Activated CD4-positive, alpha-beta memory T cell treated with anti-CD3 and anti-CD28 coated beads for 36 hours (primary cell): ENCODE measurements at regions not wholly inside any gene's neighbourhood (a gene's known extent, or its start where the extent isn't known, plus 50 kb on each side); places are given as distances from the start of the nearest gene placed in this dataset.
"Not testable (repeated sequence)": the region's sequence is repeated elsewhere in the genome, so short reads cannot be mapped to it uniquely, and the experiment has no call there.

Source experiments
- CTCF ChIA-PET: fragments of 350-600 bp; sonication (Branson Sonifier 250); formaldehyde crosslinking; loops from one replicate; lab custom pipeline; 2021; ENCODE audit warnings: antibody characterized with exemption, inconsistent platforms; lab: Charles Lee
- POLR2A ChIA-PET: fragments of 350-600 bp; sonication (Branson Sonifier 250); formaldehyde crosslinking; loops from one replicate; lab custom pipeline; 2021; ENCODE audit warnings: antibody characterized with exemption; lab: Charles Lee
- DNase-seq: peaks from one replicate; pipeline ENCODE4 v3.0.0-alpha.2; 2020
- H3K27ac Mint-ChIP-seq: one replicate; pipeline ENCODE4 v1.8.0; 2021; ENCODE audit warnings: mixed read lengths
- H3K27me3 Mint-ChIP-seq: one replicate; pipeline ENCODE4 v1.8.0; 2021; ENCODE audit warnings: mixed read lengths
- H3K36me3 Mint-ChIP-seq: one replicate; pipeline ENCODE4 v1.8.0; 2021; ENCODE audit warnings: mixed read lengths
- H3K4me1 Mint-ChIP-seq: one replicate; pipeline ENCODE4 v1.8.0; 2021; ENCODE audit warnings: low read depth, mixed read lengths
- H3K4me3 Mint-ChIP-seq: one replicate; pipeline ENCODE4 v1.8.0; 2021; ENCODE audit warnings: mild to moderate bottlenecking, mixed read lengths
- H3K9me3 Mint-ChIP-seq: one replicate; pipeline ENCODE4 v1.8.0; 2021; ENCODE audit warnings: mixed read lengths
- intact Hi-C: fragments of 100-400 bp; cut with micrococcal nuclease; formaldehyde crosslinking; loops from one replicate; pipeline ENCODE4 v1.15.1; 2023

- H3K27me3 Mint-ChIP-seq, result not testable (repeated sequence)
Observed at GRCh38 chr22:12603833-12604232, 2924.2 kb upstream of the OR11H1 start.

GRCh38 chr22:12608454-12608853 is 2919.5 kb upstream of the OR11H1 start:
- H3K9me3 Mint-ChIP-seq, result peaks cover 53% of the 10 kb centered on the region
- H3K4me1 Mint-ChIP-seq, CTCF ChIA-PET, H3K27ac Mint-ChIP-seq, intact Hi-C loops, H3K4me3 Mint-ChIP-seq, POLR2A ChIA-PET, H3K27me3 Mint-ChIP-seq, H3K36me3 Mint-ChIP-seq, DNase-seq: not testable (repeated sequence)

More at GRCh38 chr22:12603833-12604232, 2924.2 kb upstream of the OR11H1 start:
- H3K4me1 Mint-ChIP-seq, POLR2A ChIA-PET, CTCF ChIA-PET, H3K4me3 Mint-ChIP-seq, DNase-seq, H3K36me3 Mint-ChIP-seq, intact Hi-C loops, H3K27ac Mint-ChIP-seq: not testable (repeated sequence)
- H3K9me3 Mint-ChIP-seq, result peaks cover 53% of the 10 kb centered on the region

- POLR2A ChIA-PET, result no interaction called here
Observed at GRCh38 chr22:12613199-12613598, 2914.8 kb upstream of the OR11H1 start.

GRCh38 chr22:12613907-12614306 is 2914.1 kb upstream of the OR11H1 start:
- H3K27ac Mint-ChIP-seq, H3K27me3 Mint-ChIP-seq, DNase-seq, H3K4me1 Mint-ChIP-seq, POLR2A ChIA-PET, H3K36me3 Mint-ChIP-seq, CTCF ChIA-PET, intact Hi-C loops, H3K4me3 Mint-ChIP-seq: not testable (repeated sequence)
- H3K9me3 Mint-ChIP-seq, result peaks cover 50% of the 10 kb centered on the region

More at GRCh38 chr22:12613199-12613598, 2914.8 kb upstream of the OR11H1 start:
- Mint-ChIP-seq H3K9me3 (peaks cover 50% of the 10 kb centered on the region), H3K36me3 (no peaks in the 10 kb centered on the region), H3K4me1 (no peaks in the 10 kb centered on the region), H3K4me3 (no peak overlapping the region), H3K27me3 (no peaks in the 10 kb centered on the region), H3K27ac (no peak overlapping the region)
- DNase-seq, result no peak
- intact Hi-C loops, result no loop called here
- CTCF ChIA-PET, result no interaction called here

GRCh38 chr22:12626894-12627293 is 2901.1 kb upstream of the OR11H1 start:
- CTCF ChIA-PET, H3K4me1 Mint-ChIP-seq, H3K4me3 Mint-ChIP-seq, POLR2A ChIA-PET, DNase-seq, H3K27ac Mint-ChIP-seq, H3K27me3 Mint-ChIP-seq, intact Hi-C loops, H3K36me3 Mint-ChIP-seq: not testable (repeated sequence)
- peaks cover 34% of the 10 kb centered on the region for H3K9me3 Mint-ChIP-seq

- H3K36me3 Mint-ChIP-seq, POLR2A ChIA-PET: not testable (repeated sequence)
Observed at GRCh38 chr22:12629815-12630214, 2898.2 kb upstream of the OR11H1 start.

GRCh38 chr22:12630965-12631364 is 2897.0 kb upstream of the OR11H1 start:
- H3K36me3 Mint-ChIP-seq, POLR2A ChIA-PET, H3K27ac Mint-ChIP-seq, H3K4me3 Mint-ChIP-seq, H3K4me1 Mint-ChIP-seq, H3K27me3 Mint-ChIP-seq, DNase-seq, CTCF ChIA-PET, intact Hi-C loops: not testable (repeated sequence)
- peaks cover 54% of the 10 kb centered on the region for H3K9me3 Mint-ChIP-seq

More at GRCh38 chr22:12629815-12630214, 2898.2 kb upstream of the OR11H1 start:
- DNase-seq, intact Hi-C loops, H3K27me3 Mint-ChIP-seq, H3K4me1 Mint-ChIP-seq, H3K27ac Mint-ChIP-seq, H3K4me3 Mint-ChIP-seq, CTCF ChIA-PET: not testable (repeated sequence)
- H3K9me3 Mint-ChIP-seq, result peaks cover 45% of the 10 kb centered on the region

- DNase-seq, CTCF ChIA-PET, H3K27me3 Mint-ChIP-seq, H3K27ac Mint-ChIP-seq, H3K36me3 Mint-ChIP-seq, intact Hi-C loops, H3K4me1 Mint-ChIP-seq, H3K4me3 Mint-ChIP-seq, POLR2A ChIA-PET: not testable (repeated sequence)
- H3K9me3 Mint-ChIP-seq, result peaks cover 69% of the 10 kb centered on the region
Observed at GRCh38 chr22:12637566-12638166, 2890.3 kb upstream of the OR11H1 start.

GRCh38 chr22:12638319-12638718 is 2889.7 kb upstream of the OR11H1 start:
- H3K27me3 Mint-ChIP-seq, H3K27ac Mint-ChIP-seq, H3K4me1 Mint-ChIP-seq, intact Hi-C loops, H3K4me3 Mint-ChIP-seq, DNase-seq, CTCF ChIA-PET, POLR2A ChIA-PET, H3K36me3 Mint-ChIP-seq: not testable (repeated sequence)
- H3K9me3 Mint-ChIP-seq, result peaks cover 63% of the 10 kb centered on the region
